GM06990 (cell line): ENCODE measurements at regions not wholly inside any gene's neighbourhood (a gene's known extent, or its start where the extent isn't known, plus 50 kb on each side); places are given as distances from the start of the nearest gene placed in this dataset.

Source experiments
- DNase-seq: peaks from one replicate; pipeline ENCODE4 v3.0.0-alpha.2; 2011; ENCODE audit not compliant: insufficient read length; ENCODE audit errors: extremely low read depth
- H3K27me3 ChIP-seq: replicated peaks from 2 replicates; pipeline ENCODE4 v1.6.0; 2011; ENCODE audit warnings: low read length; ENCODE audit not compliant: control insufficient read depth, insufficient read depth
- H3K36me3 ChIP-seq: 2 replicates; pipeline ENCODE4 v1.5.1; 2011; ENCODE audit warnings: low read length; ENCODE audit not compliant: control insufficient read depth, insufficient read depth
- H3K4me3 ChIP-seq: replicated peaks from 2 replicates; pipeline ENCODE4 v1.5.1; 2011; ENCODE audit warnings: low read depth, mild to moderate bottlenecking, control low read depth, low read length
- TF ChIP-seq, protein P1 (sequence below): IDR thresholded peaks from 2 replicates; pipeline ENCODE4 v1.5.1; 2011; ENCODE audit warnings: low read length, control low read depth, mild to moderate bottlenecking, inconsistent platforms; ENCODE audit not compliant: insufficient read depth, poor library complexity, severe bottlenecking

DNA sequence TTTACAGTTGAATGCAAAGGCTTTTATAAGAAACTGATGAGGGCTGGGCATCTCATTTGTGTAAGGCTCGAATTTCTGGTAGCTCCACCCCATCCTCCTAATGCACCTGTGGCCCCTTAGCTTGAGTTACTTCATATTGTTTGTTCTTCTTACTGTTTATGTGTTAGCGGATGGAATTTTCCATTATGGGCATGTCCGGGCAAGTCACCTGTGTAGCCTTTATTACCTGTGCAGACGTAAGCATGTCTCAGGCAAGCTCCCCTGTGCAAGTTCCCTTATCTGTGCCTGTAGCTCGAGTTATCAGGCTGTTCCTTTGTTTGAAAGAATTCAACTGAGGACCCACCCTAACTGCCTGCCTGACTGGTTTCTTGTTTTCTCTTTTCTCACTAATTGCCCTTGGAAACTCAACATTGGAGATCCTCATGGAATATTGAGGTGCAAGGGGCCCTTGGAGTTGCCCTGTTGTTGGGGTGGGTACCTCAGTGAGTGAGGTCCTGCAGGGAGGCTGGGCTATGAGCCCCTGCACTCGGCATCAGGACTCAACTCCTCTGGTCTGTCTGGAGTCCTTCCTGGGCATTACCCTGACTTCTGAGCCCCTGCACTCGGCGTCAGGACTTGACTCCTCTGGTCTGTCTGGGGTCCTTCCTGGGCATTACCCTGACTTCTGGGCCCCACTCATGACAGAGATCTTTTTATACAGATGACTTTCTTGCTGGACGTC lies 207.9 kb upstream of the SULF2 start:
- Histone ChIP-seq H3K27me3 (no peaks in the 10 kb centered on the region), H3K4me3 (no peak overlapping the region), H3K36me3 (no peaks in the 10 kb centered on the region)
- DNase-seq: no peak
- TF ChIP-seq, protein P1, sequence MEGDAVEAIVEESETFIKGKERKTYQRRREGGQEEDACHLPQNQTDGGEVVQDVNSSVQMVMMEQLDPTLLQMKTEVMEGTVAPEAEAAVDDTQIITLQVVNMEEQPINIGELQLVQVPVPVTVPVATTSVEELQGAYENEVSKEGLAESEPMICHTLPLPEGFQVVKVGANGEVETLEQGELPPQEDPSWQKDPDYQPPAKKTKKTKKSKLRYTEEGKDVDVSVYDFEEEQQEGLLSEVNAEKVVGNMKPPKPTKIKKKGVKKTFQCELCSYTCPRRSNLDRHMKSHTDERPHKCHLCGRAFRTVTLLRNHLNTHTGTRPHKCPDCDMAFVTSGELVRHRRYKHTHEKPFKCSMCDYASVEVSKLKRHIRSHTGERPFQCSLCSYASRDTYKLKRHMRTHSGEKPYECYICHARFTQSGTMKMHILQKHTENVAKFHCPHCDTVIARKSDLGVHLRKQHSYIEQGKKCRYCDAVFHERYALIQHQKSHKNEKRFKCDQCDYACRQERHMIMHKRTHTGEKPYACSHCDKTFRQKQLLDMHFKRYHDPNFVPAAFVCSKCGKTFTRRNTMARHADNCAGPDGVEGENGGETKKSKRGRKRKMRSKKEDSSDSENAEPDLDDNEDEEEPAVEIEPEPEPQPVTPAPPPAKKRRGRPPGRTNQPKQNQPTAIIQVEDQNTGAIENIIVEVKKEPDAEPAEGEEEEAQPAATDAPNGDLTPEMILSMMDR: no peak

DNA sequence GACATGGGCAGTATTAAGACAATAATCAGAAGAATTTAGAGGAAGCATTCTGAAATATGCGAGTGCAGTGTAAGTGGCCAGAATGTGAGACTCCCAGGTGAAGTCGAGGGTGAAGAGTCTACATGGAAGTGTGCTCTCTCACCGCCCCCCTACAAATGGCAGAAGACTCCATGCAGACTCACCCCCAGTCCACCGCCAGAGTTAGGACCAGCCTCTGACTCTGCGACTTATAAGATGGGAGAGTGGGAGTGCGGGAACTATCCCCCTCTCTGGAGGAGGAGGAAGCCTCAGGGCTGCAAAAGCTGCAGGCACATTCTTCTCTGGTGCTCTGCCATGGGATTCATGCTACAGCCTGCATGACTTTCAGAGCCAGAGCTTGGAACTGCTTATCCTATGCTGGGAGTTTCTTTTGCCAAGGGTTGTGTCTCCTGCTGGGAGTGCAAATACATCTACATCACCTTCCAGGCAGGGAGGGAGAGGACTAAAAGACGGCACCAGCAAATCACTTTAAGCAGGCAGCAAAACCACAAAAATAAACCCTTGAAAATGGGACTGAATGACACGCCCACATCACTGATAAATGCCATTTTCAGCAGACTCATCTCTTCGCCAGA lies 206.7 kb upstream of the SULF2 start:
- no peaks in the 10 kb centered on the region for H3K36me3 ChIP-seq
- DNase-seq: no peak
- TF ChIP-seq, protein P1: no peak
- no peaks in the 10 kb centered on the region for H3K27me3 ChIP-seq
- no peak overlapping the region for H3K4me3 ChIP-seq

DNA sequence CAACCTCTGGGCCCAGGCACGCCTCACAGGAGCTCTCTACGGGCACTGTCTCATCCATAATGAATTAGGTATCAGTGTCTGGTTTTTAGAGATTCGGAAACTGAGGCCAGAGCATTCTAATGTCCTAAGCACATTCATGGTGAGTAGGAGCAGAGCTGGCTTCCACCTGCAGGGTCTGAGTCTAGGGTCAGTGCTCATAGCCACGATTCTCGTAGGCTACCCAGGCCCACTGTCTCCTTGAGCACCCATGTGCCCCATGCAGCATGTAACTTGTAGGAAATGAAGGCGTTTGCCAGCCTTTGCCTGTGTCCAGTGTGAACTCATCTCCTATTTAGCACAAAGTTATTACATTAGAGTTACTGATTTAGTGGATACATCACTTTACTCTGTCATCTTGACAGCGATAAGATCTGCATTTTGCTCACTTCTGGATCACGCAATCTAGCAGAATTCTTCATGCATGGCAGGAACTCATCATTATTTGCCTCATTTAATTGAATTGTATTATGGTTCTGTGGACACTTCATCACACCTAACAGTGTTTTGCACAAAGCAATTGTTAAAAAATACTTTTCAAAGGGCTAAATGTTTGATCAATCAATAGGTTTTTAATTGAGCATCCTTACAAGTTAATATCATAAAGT lies 205.3 kb upstream of the SULF2 start:
- no peaks in the 10 kb centered on the region for H3K36me3 ChIP-seq
- TF ChIP-seq, protein P1: no peak
- H3K4me3 ChIP-seq: no peak overlapping the region
- DNase-seq: no peak
- no peaks in the 10 kb centered on the region for H3K27me3 ChIP-seq

DNA sequence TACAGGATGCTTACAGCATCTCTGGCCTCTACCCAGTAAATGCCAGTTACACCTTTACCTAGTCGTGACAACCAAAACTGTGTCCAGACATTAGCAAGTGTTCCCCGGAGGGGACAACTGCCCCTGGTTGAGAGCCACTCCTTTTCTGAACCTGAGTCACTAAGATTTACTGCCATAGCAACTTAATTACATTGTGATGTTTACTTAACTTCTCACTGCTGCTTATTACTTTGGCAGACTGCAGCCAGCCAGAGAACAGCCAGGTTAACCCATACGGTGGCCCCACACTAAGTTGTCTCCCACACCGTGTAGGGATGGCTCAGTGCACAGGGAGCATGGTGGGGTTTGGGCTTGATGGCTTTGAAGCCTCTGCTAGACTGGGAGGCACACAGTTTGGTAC lies 204.7 kb upstream of the SULF2 start:
- no peak for DNase-seq
- no peaks in the 10 kb centered on the region for H3K27me3 ChIP-seq
- no peaks in the 10 kb centered on the region for H3K36me3 ChIP-seq
- TF ChIP-seq, protein P1: no peak
- no peak overlapping the region for H3K4me3 ChIP-seq

DNA sequence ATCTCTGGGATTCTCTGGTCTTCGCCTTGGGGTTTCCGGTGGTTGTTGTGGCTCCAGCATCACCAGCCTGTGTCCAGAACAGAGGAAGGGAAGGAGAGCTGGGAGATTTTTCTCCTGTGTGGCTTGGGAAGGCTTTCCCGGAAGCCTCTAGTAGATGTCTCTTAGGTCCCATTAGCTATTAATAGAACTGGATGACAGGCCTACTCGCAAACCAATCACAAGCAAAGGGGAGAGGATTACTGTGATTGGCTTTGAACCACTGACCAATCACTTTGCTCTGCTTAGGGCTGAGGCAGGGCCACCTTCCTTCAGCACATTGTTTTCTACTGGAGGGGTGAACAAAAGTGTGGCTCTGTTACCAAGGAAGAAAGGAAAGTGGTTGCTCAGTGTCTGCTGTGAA lies 203.4 kb upstream of the SULF2 start:
- Histone ChIP-seq H3K27me3 (no peaks in the 10 kb centered on the region), H3K4me3 (no peak overlapping the region), H3K36me3 (no peaks in the 10 kb centered on the region)
- no peak for DNase-seq
- TF ChIP-seq, protein P1: no peak
